HG03442 (cell line): ENCODE measurements at regions not wholly inside any gene's neighbourhood (a gene's known extent, or its start where the extent isn't known, plus 50 kb on each side); places are given as distances from the start of the nearest gene placed in this dataset.

Experiments used
- ATAC-seq: cut with Tn5 transposase; IDR thresholded peaks from one replicate; pipeline ENCODE4 v1.9.1; 2021; ENCODE audit warnings: mild to moderate bottlenecking, moderate library complexity; ENCODE audit not compliant: unreplicated experiment

DNA sequence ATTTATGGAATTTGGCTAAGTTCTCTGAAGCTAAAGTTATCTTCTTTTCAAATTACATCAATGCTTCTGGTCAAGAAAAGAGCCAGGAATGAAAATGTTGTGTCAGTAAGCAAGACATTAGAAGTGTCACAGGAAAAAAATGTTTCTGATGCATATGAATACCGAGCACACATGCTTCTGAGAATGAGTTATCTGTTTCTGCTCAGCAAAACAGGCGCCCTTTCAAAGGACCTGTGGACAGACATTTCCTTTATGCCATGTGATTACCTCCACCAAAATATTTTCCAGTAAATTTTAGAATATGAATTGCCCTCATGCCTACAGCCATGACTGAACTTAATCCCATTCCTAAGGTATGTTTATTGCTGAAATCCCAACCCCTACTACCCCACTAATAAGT lies 55.4 kb upstream of the RNF180 start:
- ATAC-seq: no peak

DNA sequence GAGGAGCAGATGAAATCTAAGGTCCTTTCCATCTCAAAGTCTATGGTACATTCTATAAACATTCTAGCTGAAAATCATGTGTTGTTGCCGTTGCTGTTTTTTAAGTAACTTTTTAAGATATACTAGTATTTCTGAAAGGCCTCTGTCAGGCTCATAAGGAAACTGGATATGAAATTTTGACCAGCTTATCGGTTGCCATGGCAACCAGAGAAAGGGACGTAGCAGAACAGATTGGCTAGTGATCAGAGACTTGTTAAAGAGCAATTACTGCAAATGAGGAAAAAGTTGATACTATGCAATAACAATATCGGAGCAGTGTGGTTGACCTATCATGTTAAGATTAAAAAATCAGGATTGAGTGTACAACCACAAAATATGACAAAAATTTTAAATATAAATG lies 57.0 kb upstream of the RNF180 start:
- ATAC-seq: no peak

DNA sequence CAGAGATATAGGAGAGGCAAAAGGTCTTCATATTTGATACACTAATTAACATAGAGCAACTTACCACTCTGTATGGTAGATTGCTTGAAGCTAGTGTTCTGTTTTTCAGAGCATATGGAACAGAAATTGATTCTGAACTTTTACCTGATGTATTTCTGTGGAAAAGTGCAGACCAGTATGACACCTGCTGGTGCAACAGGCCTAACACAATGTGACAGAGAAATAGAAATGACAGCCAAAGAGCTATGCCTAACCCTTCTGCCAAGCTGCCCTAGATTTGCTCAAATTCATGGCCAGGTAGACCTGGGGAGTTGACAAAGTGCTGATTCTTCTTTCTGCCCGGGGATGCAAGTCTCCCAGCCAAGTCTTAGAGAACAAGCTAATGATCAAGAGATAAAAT lies 65.4 kb upstream of the RNF180 start:
- ATAC-seq: no peak

DNA sequence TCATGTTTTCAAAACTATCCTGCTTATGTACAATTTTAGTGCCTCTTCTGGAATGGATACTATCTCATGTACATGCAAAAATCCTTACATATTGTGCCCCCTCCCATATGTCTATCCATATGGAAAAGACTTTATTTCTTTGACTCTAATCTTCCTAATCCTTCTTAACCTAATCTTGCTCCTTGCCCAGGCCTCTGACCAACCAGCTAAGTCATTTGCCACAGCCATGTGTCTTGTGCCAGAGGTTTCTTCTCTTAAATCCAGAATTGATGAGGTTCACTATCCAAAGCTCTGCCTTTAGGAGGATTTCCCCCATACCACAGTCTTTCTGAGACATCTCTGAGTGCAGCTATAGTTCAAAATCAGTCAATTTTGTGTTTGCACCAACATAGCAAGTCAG lies 68.9 kb upstream of the RNF180 start:
- ATAC-seq: no peak

DNA sequence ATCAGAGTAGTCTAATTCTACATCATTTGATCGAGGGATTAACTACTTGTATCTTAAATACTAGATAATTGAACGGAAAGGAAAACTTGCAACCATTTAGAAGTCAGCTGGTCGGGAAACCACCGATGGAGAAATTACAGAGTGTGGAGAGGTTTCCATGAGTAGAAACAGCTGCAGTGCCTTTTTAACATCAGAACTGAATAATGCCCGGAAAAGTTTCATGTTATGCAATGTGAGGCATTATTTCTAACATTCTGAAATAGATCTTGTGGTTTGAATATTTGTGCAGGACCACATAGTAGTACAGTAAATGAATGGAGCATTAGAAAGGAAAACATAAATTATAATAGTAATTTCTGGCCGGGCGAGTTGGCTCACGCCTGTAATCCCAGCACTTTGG lies 88.1 kb upstream of the RNF180 start:
- no peak for ATAC-seq

DNA sequence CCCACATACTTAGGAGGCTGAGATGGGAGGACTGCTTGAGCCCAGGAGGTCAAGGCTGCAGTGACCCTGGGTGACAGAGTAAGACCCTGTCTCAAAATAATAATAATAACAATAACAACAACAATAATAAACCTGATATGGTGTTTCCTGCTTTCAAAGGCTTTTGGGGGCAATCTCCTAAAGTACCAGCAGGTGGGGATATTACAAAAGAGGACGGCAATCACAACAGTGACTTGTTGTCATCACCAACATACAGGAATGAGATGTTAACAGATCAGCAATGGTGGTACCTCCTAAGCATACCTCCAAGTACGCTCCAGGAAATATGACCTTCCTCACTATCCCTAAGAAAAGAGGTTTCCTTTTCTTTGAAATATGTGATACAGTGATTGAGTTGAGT lies 91.1 kb upstream of the RNF180 start:
- peak; percentile 89 for ATAC-seq

DNA sequence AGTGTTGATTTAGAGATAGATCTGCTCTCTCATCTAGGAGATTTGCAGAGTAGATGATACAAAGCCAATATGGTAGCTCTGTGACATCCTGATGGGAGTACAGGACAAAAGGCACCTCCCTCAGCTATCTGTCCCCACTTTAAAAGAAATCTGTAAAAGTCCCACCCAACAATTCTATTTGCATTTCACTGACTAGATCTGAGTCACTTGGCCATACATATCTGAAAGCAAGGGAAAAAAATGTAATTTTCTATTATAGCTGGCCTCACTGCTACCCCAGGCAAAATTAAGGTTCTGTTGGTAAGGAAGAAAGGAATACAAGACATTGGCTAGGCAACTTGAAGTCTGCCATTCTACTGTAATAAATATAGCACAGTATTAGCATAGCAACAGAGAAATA lies 96.2 kb upstream of the RNF180 start:
- ATAC-seq: no peak

DNA sequence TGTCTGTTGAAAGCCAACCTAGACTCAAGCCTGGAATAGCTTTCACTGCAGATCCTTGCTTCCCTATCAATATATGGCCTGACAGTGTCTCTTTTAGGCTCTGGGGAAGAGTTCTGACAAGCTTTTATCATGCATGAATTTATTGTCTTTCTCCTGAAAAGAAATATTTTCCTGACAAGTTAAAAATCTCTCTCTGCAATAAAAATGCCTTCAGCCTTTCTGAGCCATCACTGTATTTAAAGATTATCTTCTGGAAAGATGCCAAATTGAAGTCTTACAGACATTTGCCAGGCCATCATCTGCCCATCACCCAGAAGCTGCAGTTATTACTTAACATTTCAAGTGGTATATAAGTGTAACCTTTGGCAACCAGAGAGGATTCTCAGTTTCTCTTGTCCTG lies 88.1 kb upstream of the HTR1A start:
- no peak for ATAC-seq

DNA sequence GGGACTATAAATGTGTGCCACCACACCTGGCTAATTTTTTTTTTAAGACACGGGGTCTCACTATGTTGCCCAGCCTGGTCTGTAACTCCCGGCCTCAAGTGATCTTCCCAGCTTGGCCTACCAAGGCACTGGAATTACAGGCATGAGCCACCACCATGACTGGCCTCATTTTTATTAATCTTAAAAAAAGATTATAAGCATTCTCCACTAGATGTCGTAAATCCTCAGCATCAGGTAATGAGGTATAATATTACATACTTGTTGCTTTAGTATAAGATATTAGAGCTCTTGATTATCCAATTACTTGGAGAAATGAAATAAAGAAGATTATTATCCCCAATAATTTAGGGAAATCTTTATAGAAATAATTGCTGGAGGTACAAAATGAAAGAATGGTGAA lies 78.2 kb upstream of the HTR1A start:
- no peak for ATAC-seq

DNA sequence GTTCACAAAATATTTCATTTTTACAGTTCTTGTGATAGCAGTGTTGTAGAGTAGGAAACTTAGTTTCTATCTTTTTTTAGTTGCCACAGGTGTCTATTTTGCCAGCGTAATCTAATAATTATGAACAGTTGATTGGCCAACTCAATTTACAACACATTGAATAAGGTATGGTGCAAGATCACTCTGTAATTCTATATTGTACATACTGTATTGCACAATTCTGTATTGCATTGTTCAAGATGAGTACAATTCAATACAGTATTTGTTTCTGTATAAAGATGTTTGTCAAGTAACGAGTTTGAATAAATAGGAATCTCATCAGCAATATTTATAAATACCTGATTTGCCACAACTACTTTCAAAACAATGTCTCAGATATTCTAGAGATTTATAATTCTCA lies 64.2 kb upstream of the HTR1A start:
- no peak for ATAC-seq

DNA sequence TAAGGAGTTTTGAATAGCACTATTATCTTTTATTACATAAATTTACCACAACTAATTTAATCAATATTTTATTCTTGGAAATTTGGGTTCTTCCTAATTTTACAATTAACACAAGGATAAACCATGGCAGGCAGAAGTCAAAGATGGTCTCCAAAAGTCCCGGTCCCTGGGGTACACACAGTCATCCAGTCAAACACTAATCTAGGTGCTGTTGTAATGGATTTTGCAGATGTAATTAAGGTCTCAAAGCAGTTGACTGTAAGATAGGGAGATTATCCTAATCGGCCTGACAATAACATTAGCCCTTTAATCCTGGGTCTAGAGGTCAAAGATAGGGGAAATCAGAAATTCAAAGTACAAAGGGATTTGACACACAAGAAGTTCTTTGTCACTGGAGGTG lies 57.5 kb upstream of the HTR1A start:
- ATAC-seq: no peak

DNA sequence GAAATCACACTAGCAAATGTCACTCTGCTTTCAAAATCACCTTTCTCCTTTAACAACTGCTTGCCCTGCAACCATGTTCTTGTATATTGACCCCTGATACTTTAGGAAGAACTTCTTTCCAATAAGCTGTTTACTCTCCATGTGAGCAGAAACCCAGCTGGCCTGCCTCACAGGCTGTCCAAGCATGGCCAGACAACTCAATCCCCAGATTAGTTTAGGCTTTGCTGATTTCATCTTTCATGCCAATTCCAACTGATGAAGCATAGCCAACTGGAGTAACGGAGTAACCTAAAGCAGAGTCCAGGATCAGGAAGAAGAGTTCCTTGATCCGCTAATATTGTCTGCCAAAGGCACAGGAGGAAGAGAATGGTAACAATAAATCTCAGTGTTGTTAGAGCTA lies 56.7 kb upstream of the HTR1A start:
- ATAC-seq: no peak

DNA sequence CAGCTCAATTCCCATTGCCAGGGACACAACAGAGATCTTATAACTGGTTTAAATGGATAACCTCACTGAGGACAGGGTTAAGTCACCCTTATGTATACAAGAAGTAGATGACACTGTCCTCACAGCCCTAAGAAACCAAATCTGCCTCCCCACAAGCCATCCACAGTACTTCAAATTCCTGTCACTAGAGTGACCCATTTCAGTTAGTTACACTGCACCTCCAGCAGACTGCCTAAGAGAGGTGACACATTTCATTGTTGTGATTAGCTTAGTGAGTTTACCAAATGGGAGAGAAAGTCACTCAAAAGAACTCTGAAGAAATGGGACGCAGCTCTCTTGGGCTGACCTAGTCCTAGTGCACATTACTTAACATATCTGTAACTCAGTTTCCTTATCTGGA lies 53.6 kb upstream of the HTR1A start:
- ATAC-seq: no peak
